Jurkat, Clone E6-1 (cell line): ENCODE measurements at regions not wholly inside any gene's neighbourhood (a gene's known extent, or its start where the extent isn't known, plus 50 kb on each side); places are given as distances from the start of the nearest gene placed in this dataset.

ENCODE experiments used
- DNase-seq: peaks from one replicate; pipeline ENCODE4 v3.0.0-alpha.2; 2011; ENCODE audit warnings: low read depth, low spot score
- H3K4me3 ChIP-seq: 2 replicates; pipeline ENCODE4 v1.5.1; 2011; ENCODE audit warnings: mild to moderate bottlenecking, low read length, control low read depth, moderate library complexity

- H3K4me3 ChIP-seq: no peak overlapping the region
- DNase-seq: no peak
Observed at GRCh38 chr5:13572163-13572562, 372.3 kb downstream of the DNAH5 start.

GRCh38 chr5:13569090-13569715 is 375.3 kb downstream of the DNAH5 start:
- DNase-seq: no peak
- H3K4me3 ChIP-seq: no peak overlapping the region

GRCh38 chr5:13567819-13568218 is 376.7 kb downstream of the DNAH5 start:
- H3K4me3 ChIP-seq: no peak overlapping the region
- DNase-seq: peak; percentile 9

- H3K4me3 ChIP-seq: no peak overlapping the region
- DNase-seq: no peak
Observed at GRCh38 chr5:13566871-13567339, 377.6 kb downstream of the DNAH5 start.

GRCh38 chr5:13558408-13558807 is 386.1 kb downstream of the DNAH5 start:
- no peak overlapping the region for H3K4me3 ChIP-seq

GRCh38 chr5:13553896-13554295 is 390.6 kb downstream of the DNAH5 start:
- DNase-seq: no peak
- H3K4me3 ChIP-seq: no peak overlapping the region

More at GRCh38 chr5:13558408-13558807, 386.1 kb downstream of the DNAH5 start:
- no peak for DNase-seq

GRCh38 chr5:13552361-13552760 is 392.1 kb downstream of the DNAH5 start:
- no peak for DNase-seq
- H3K4me3 ChIP-seq: no peak overlapping the region

- DNase-seq: no peak
- H3K4me3 ChIP-seq: no peak overlapping the region
Observed at GRCh38 chr5:13551645-13552044, 392.8 kb downstream of the DNAH5 start.

- no peak overlapping the region for H3K4me3 ChIP-seq
Observed at GRCh38 chr5:13540168-13540750, 404.2 kb downstream of the DNAH5 start.

GRCh38 chr5:13536933-13537332 is 407.6 kb downstream of the DNAH5 start:
- no peak for DNase-seq
- H3K4me3 ChIP-seq: no peak overlapping the region

More at GRCh38 chr5:13540168-13540750, 404.2 kb downstream of the DNAH5 start:
- DNase-seq: no peak

GRCh38 chr5:13533833-13534232 is 410.7 kb downstream of the DNAH5 start:
- no peak for DNase-seq
- no peak overlapping the region for H3K4me3 ChIP-seq

GRCh38 chr5:13529300-13529699 is 415.2 kb downstream of the DNAH5 start:
- no peak for DNase-seq
- H3K4me3 ChIP-seq: no peak overlapping the region

GRCh38 chr5:13524936-13525335 is 419.6 kb downstream of the DNAH5 start:
- H3K4me3 ChIP-seq: no peak overlapping the region
- no peak for DNase-seq

GRCh38 chr5:13519131-13519530 is 425.4 kb downstream of the DNAH5 start:
- H3K4me3 ChIP-seq: no peak overlapping the region
- DNase-seq: no peak

- no peak overlapping the region for H3K4me3 ChIP-seq
Observed at GRCh38 chr5:13516195-13516594, 428.3 kb downstream of the DNAH5 start.

GRCh38 chr5:13511442-13511841 is 433.0 kb downstream of the DNAH5 start:
- H3K4me3 ChIP-seq: no peak overlapping the region
- DNase-seq: no peak

More at GRCh38 chr5:13516195-13516594, 428.3 kb downstream of the DNAH5 start:
- DNase-seq: no peak

GRCh38 chr5:13510616-13511015 is 433.9 kb downstream of the DNAH5 start:
- H3K4me3 ChIP-seq: no peak overlapping the region
- no peak for DNase-seq

- no peak overlapping the region for H3K4me3 ChIP-seq
- DNase-seq: no peak
Observed at GRCh38 chr5:13508559-13508958, 435.9 kb downstream of the DNAH5 start.

GRCh38 chr5:13505326-13505725 is 439.2 kb downstream of the DNAH5 start:
- no peak for DNase-seq
- no peak overlapping the region for H3K4me3 ChIP-seq

GRCh38 chr5:13503017-13503416 is 441.5 kb downstream of the DNAH5 start:
- no peak for DNase-seq
- no peak overlapping the region for H3K4me3 ChIP-seq

GRCh38 chr5:13501176-13501575 is 443.3 kb downstream of the DNAH5 start:
- no peak for DNase-seq
- H3K4me3 ChIP-seq: no peak overlapping the region
